H1 (cell line): ENCODE measurements at regions not wholly inside any gene's neighbourhood (a gene's known extent, or its start where the extent isn't known, plus 50 kb on each side); places are given as distances from the start of the nearest gene placed in this dataset.

Source experiments
- CTCF ChIA-PET: fragments of 300-600 bp; sonication (Branson Sonifier 250); formaldehyde crosslinking; loops from one replicate; lab custom pipeline; 2021; ENCODE audit not compliant: partially characterized antibody; lab: Charles Lee
- POLR2A ChIA-PET: fragments of 300-600 bp; sonication (Branson Sonifier 250); formaldehyde crosslinking; loops from one replicate; lab custom pipeline; 2021; ENCODE audit warnings: inconsistent platforms; ENCODE audit not compliant: partially characterized antibody; lab: Charles Lee
- DNase-seq, 2 experiments: peaks; one replicate each; pipeline versions ENCODE4 v3.0.0 to v3.0.0-alpha.2; 2010 to 2022; ENCODE audit warnings: low spot score in 2 of 2, low read depth in 1 of 2, mixed read lengths in 1 of 2
- FAIRE-seq: peaks from 2 replicates; lab custom pipeline; 2011; peaks lifted over from hg19 to GRCh38; lab: Jason Lieb, UNC
- H2AFZ ChIP-seq: 2 replicates; pipeline ENCODE4 v1.8.1; 2012; ENCODE audit warnings: low read length, inconsistent platforms
- H2AK5ac ChIP-seq: 2 replicates; pipeline ENCODE4 v1.6.1; 2013; ENCODE audit warnings: low read depth, low read length
- H2BK120ac ChIP-seq: replicated peaks from 2 replicates; pipeline ENCODE3; 2013; ENCODE audit warnings: low read depth, low read length, inconsistent platforms
- H2BK12ac ChIP-seq: 2 replicates; pipeline ENCODE4 v1.6.1; 2013; ENCODE audit warnings: low read depth, low read length
- H2BK15ac ChIP-seq: 2 replicates; pipeline ENCODE4 v1.6.1; 2013; ENCODE audit warnings: low read length
- H2BK20ac ChIP-seq: 2 replicates; pipeline ENCODE4 v1.6.1; 2013; ENCODE audit warnings: low read length
- H2BK5ac ChIP-seq: 2 replicates; pipeline ENCODE4 v1.6.1; 2013; ENCODE audit warnings: low read depth, low read length
- H3K14ac ChIP-seq: 2 replicates; pipeline ENCODE4 v1.6.1; 2013; ENCODE audit warnings: inconsistent platforms; ENCODE audit not compliant: insufficient read length
- H3K18ac ChIP-seq: 2 replicates; pipeline ENCODE4 v1.6.1; 2013; ENCODE audit warnings: low read length; ENCODE audit errors: extremely low read depth
- H3K23ac ChIP-seq: 2 replicates; pipeline ENCODE4 v1.6.1; 2013; ENCODE audit warnings: inconsistent platforms; ENCODE audit not compliant: insufficient read length
- H3K23me2 ChIP-seq: 2 replicates; pipeline ENCODE4 v1.6.1; 2013; ENCODE audit warnings: low read depth, low read length
- H3K27ac ChIP-seq: 2 replicates; pipeline ENCODE4 v1.6.1; 2011; ENCODE audit warnings: low read depth, low read length, inconsistent platforms
- H3K27me3 ChIP-seq, 4 experiments: replicated peaks in 1 of 4; 1 replicate in 1 of 4; 2 replicates in 3 of 4; pipeline versions ENCODE4 v1.6.1 to v1.8.1; 2011 to 2013; ENCODE audit warnings: low read length in 3 of 4, mild to moderate bottlenecking in 3 of 4, inconsistent platforms in 2 of 4, mixed read lengths in 2 of 4, moderate library complexity in 1 of 4; ENCODE audit not compliant: control insufficient read depth in 3 of 4, insufficient read depth in 3 of 4; ENCODE audit errors: extremely low read depth in 1 of 4
- H3K36me3 ChIP-seq, 4 experiments: 2 replicates each; pipeline versions ENCODE4 v1.6.1 to v1.8.1; 2011 to 2013; ENCODE audit warnings: mild to moderate bottlenecking in 4 of 4, low read length in 3 of 4, moderate library complexity in 2 of 4, control low read depth in 1 of 4, inconsistent platforms in 1 of 4; ENCODE audit not compliant: insufficient read depth in 4 of 4, control insufficient read depth in 2 of 4
- H3K4ac ChIP-seq: replicated peaks from 2 replicates; pipeline ENCODE3; 2013; ENCODE audit warnings: low read length, low read depth, mixed read lengths, inconsistent platforms; ENCODE audit not compliant: insufficient read length
- H3K4me1 ChIP-seq, 4 experiments: replicated peaks in 1 of 4; 1 replicate in 1 of 4; 2 replicates in 3 of 4; pipeline versions ENCODE4 v1.6.1 to v1.8.1; 2011 to 2013; ENCODE audit warnings: low read length in 3 of 4, inconsistent platforms in 2 of 4, mixed read lengths in 1 of 4; ENCODE audit not compliant: insufficient read depth in 4 of 4, control insufficient read depth in 3 of 4
- H3K4me2 ChIP-seq, 2 experiments: 2 replicates each; pipeline versions ENCODE4 v1.6.1 to v1.8.1; 2011 to 2013; ENCODE audit warnings: low read depth in 2 of 2, low read length in 2 of 2, control low read depth in 1 of 2, inconsistent platforms in 1 of 2, mild to moderate bottlenecking in 1 of 2; ENCODE audit not compliant: insufficient read depth in 1 of 2
- H3K4me3 ChIP-seq, 4 experiments: fragments of 200-600, 300-600 bp in 1 of 4; sonication (generic), shearing (Covaris generic), sonication (Bioruptor Twin) in 1 of 4; 2 replicates each; pipeline versions ENCODE4 v1.5.1 to v1.8.1; 2011 to 2016; ENCODE audit warnings: low read length in 4 of 4, low read depth in 3 of 4, control low read depth in 2 of 4, inconsistent platforms in 2 of 4, mild to moderate bottlenecking in 2 of 4, mixed read lengths in 1 of 4, moderate library complexity in 1 of 4; ENCODE audit not compliant: insufficient read depth in 2 of 4; ENCODE audit errors: extremely low read depth in 1 of 4
- H3K56ac ChIP-seq: replicated peaks from 2 replicates; pipeline ENCODE3; 2013; ENCODE audit warnings: low read depth, mild to moderate bottlenecking, mixed read lengths, low read length, inconsistent platforms; ENCODE audit not compliant: insufficient read length
- H3K79me1 ChIP-seq: 2 replicates; pipeline ENCODE4 v1.6.1; 2013; ENCODE audit warnings: low read depth, low read length, control low read depth
- H3K79me2 ChIP-seq, 2 experiments: 2 replicates each; pipeline versions ENCODE4 v1.6.1 to v1.8.1; 2012 to 2013; ENCODE audit warnings: low read length in 2 of 2, mild to moderate bottlenecking in 2 of 2, inconsistent platforms in 1 of 2; ENCODE audit not compliant: insufficient read depth in 2 of 2, control insufficient read depth in 1 of 2
- H3K9ac ChIP-seq, 4 experiments: replicated peaks in 1 of 4; 1 replicate in 1 of 4; 2 replicates in 3 of 4; pipeline versions ENCODE4 v1.6.1 to v1.8.1; 2011 to 2013; ENCODE audit warnings: low read depth in 3 of 4, low read length in 3 of 4, control low read depth in 2 of 4, mild to moderate bottlenecking in 2 of 4, moderate library complexity in 2 of 4, inconsistent platforms in 1 of 4; ENCODE audit errors: extremely low read depth in 1 of 4
- H3K9me3 ChIP-seq, 2 experiments: 2 replicates each; pipeline versions ENCODE4 v1.6.1 to v1.8.1; 2012 to 2013; ENCODE audit warnings: mild to moderate bottlenecking in 2 of 2, moderate library complexity in 2 of 2, control low read depth in 1 of 2, inconsistent platforms in 1 of 2, low read depth in 1 of 2, low read length in 1 of 2, mixed read lengths in 1 of 2; ENCODE audit not compliant: insufficient read depth in 2 of 2
- H4K20me1 ChIP-seq, 2 experiments: replicated peaks in 1 of 2; 2 replicates each; pipeline versions ENCODE3 to v1.8.1; 2011 to 2013; ENCODE audit warnings: inconsistent platforms in 2 of 2, low read length in 2 of 2, mild to moderate bottlenecking in 1 of 2; ENCODE audit not compliant: insufficient read depth in 2 of 2, control insufficient read depth in 1 of 2
- H4K5ac ChIP-seq: 2 replicates; pipeline ENCODE4 v1.6.1; 2013; ENCODE audit warnings: low read length, low read depth, mixed read lengths, inconsistent platforms; ENCODE audit not compliant: insufficient read length
- H4K8ac ChIP-seq: 2 replicates; pipeline ENCODE4 v1.8.0; 2013; ENCODE audit warnings: mild to moderate bottlenecking, moderate library complexity, low read length, inconsistent platforms; ENCODE audit not compliant: insufficient read depth; ENCODE audit errors: extremely low read depth
- H4K91ac ChIP-seq: replicated peaks from 2 replicates; pipeline ENCODE3; 2013; ENCODE audit warnings: low read length, mixed read lengths, inconsistent platforms; ENCODE audit not compliant: insufficient read length
- ASH2L ChIP-seq: fragments of 200-600, 300-600 bp; sonication (generic); IDR thresholded peaks from one replicate; pipeline ENCODE4 v1.7.1; 2017; ENCODE audit warnings: low read length
- CBX8 ChIP-seq: fragments of 300-800, 300-1000 bp; sonication (generic); IDR thresholded peaks from 2 replicates; pipeline ENCODE4 v1.7.1; 2016; ENCODE audit warnings: low read depth, low read length, borderline replicate concordance
- EZH2 ChIP-seq: fragments of 200-600 bp; sonication (generic); IDR thresholded peaks from 2 replicates; pipeline ENCODE4 v1.7.1; 2012; ENCODE audit warnings: low read depth, mild to moderate bottlenecking, moderate library complexity, low read length, inconsistent platforms; ENCODE audit not compliant: severe bottlenecking
- POLR2AphosphoS5 ChIP-seq: IDR thresholded peaks from 2 replicates; pipeline ENCODE4 v1.6.1; 2011; ENCODE audit warnings: low read depth, low read length
- POU5F1 ChIP-seq: IDR thresholded peaks from 2 replicates; pipeline ENCODE4 v1.6.1; 2011; ENCODE audit warnings: low read depth, mild to moderate bottlenecking, low read length, moderate library complexity
- RBBP5 ChIP-seq: IDR thresholded peaks from 2 replicates; pipeline ENCODE4 v1.7.1; 2012; ENCODE audit warnings: low read depth, mild to moderate bottlenecking, inconsistent platforms, low read length, moderate library complexity, borderline replicate concordance
- SIRT6 ChIP-seq: IDR thresholded peaks from one replicate; pipeline ENCODE4 v1.7.1; 2012; ENCODE audit warnings: low read length, inconsistent platforms
- SP1 ChIP-seq: IDR thresholded peaks from 2 replicates; pipeline ENCODE4 v1.6.1; 2011; ENCODE audit warnings: low read depth, low read length
- SRF ChIP-seq: IDR thresholded peaks from 2 replicates; pipeline ENCODE4 v1.6.1; 2011; ENCODE audit warnings: mild to moderate bottlenecking, low read depth, low read length, moderate library complexity
- SUZ12 ChIP-seq: fragments of 200-600 bp; sonication (generic); IDR thresholded peaks from 2 replicates; pipeline ENCODE4 v1.6.1; 2012; ENCODE audit warnings: mild to moderate bottlenecking, inconsistent platforms, low read length, moderate library complexity, mixed read lengths
- ZNF274 ChIP-seq: IDR thresholded peaks from 2 replicates; pipeline ENCODE4 v1.7.0; 2012; ENCODE audit warnings: low read length, borderline replicate concordance; ENCODE audit errors: extremely low read depth
- WGBS, 2 experiments: shearing (Covaris generic) in 1 of 2; methylation state at CpG; one replicate each; pipeline versions ENCODE4 v1.1.6 to v1.1.7; 2013 to 2015; ENCODE audit warnings: low lambda C conversion rate in 2 of 2, mixed read lengths in 2 of 2, inconsistent platforms in 1 of 2, low coverage in 1 of 2, missing lambda C conversion rate in 1 of 2; ENCODE audit not compliant: insufficient replicate concordance in 2 of 2, insufficient coverage in 1 of 2, insufficient read length in 1 of 2; ENCODE audit errors: extremely low coverage in 1 of 2, missing lambda C conversion rate in 1 of 2; 5-methylcytosine and 5-hydroxymethylcytosine counted together
- TF ChIP-seq, protein P1 (sequence below): IDR thresholded peaks from 2 replicates; pipeline ENCODE4 v1.6.1; 2011; ENCODE audit warnings: low read depth, mild to moderate bottlenecking, low read length; ENCODE audit not compliant: insufficient read depth

DNA sequence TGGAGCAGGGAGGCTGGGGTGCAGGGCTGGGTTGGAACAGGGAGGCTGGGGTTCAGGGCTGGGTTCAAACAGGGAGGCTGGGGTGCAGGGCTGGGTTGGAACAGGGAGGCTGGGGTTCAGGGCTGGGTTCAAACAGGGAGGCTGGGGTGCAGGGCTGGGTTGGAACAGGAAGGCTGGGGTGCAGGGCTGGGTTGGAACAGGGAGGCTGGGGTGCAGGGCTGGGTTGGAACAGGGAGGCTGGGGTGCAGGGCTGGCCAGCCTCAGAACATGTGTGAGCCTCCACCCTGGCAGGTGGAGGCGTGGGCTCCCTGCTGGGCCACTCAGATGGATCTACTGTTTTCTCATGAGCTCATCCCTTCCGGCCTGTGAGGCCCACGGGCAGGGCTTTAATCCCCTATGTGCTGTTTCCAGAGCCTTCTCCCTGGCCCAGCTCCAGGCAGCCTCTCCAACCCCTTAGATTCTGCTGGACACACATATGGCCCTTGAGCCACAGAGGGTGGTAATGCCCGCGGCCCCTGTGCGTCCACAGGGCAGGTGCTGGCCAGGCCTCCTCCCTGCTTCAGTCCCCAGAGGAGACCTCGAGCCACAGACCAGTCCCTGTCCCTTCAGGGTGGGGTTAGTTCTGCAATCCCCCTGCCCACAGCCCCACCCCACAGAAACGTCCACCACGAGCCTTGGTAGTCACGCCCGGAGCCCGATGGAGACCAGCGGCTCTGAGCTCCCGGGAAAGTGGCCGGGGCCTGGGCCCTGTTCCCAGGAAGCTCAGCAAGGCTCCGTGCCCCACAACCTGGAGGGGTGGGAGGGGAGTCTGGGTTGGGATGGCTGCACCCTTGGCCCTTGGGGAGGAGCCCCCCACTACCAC is 197.9 kb downstream of the BRD1 start:
- Histone ChIP-seq H3K4ac (no peak overlapping the region), H2BK15ac (no peak overlapping the region), H3K9me3 (no peaks in the 10 kb centered on the region), H2AFZ (no peak overlapping the region), H3K4me3 (no peak overlapping the region), H3K56ac (no peak overlapping the region), H3K27ac (no peak overlapping the region), H2BK12ac (no peak overlapping the region), H2BK20ac (no peak overlapping the region), H3K4me1 (peaks cover 0 to 6% (median 4%) of the 10 kb centered on the region in 4 experiments; a peak in 4 of 7 replicates), H4K20me1 (no peaks in the 10 kb centered on the region), H2BK120ac (no peak overlapping the region), H3K79me2 (no peaks in the 10 kb centered on the region), H3K4me2 (no peak overlapping the region), H2BK5ac (no peak overlapping the region), H4K5ac (no peak overlapping the region), H3K14ac (no peak overlapping the region), H3K9ac (no peak overlapping the region), H4K91ac (no peak overlapping the region), H3K79me1 (no peaks in the 10 kb centered on the region), H3K23me2 (peaks cover 4% of the 10 kb centered on the region; the same call in 1 of the 2 replicates), H3K23ac (no peak overlapping the region), H2AK5ac (no peak overlapping the region), H3K18ac (no peak overlapping the region), H3K36me3 (no peaks in the 10 kb centered on the region), H3K27me3 (peaks cover 0 to 4% (median 2%) of the 10 kb centered on the region in 4 experiments; a peak in 3 of 7 replicates), H4K8ac (no peak overlapping the region)
- 98% methylated on average over 12 of the region's 16 CpGs; no CpG with 5 or more reads in 1 of the 2 experiments for WGBS, 2 experiments
- no peak for FAIRE-seq
- CTCF ChIA-PET: interaction anchor here (0.7 to 2.5 kb wide), 9 partner anchors 7 to 342 kb away, joined by 3 to 5 read pairs (median 3); no protein-coding TSS in a partner anchor
- no peak for DNase-seq
- POLR2A ChIA-PET: interaction anchor here (0.6 kb wide), 1 partner anchor 53 kb away, joined by 3 read pairs; no protein-coding TSS in a partner anchor
- no peak for TF ChIP-seq ASH2L
- no peak for TF ChIP-seq POU5F1
- no peak for TF ChIP-seq SRF
- TF ChIP-seq CBX8: no peak
- TF ChIP-seq EZH2: no peak
- no peak for TF ChIP-seq RBBP5
- no peak for TF ChIP-seq SIRT6
- TF ChIP-seq ZNF274: no peak
- TF ChIP-seq SP1: no peak
- TF ChIP-seq SUZ12: no peak
- TF ChIP-seq POLR2AphosphoS5: no peak
- TF ChIP-seq, protein P1, sequence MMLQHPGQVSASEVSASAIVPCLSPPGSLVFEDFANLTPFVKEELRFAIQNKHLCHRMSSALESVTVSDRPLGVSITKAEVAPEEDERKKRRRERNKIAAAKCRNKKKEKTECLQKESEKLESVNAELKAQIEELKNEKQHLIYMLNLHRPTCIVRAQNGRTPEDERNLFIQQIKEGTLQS: no peak
